OCI-M2 (cell line): ENCODE measurements at regions not wholly inside any gene's neighbourhood (a gene's known extent, or its start where the extent isn't known, plus 50 kb on each side); places are given as distances from the start of the nearest gene placed in this dataset.
"Not testable (repeated sequence)": the region's sequence is repeated elsewhere in the genome, so short reads cannot be mapped to it uniquely, and the experiment has no call there.

Experiments
- DNase-seq: peaks from one replicate; lab custom pipeline; 2025; ENCODE audit not compliant: unreplicated experiment; lab: John Stamatoyannopoulos, UW

DNA sequence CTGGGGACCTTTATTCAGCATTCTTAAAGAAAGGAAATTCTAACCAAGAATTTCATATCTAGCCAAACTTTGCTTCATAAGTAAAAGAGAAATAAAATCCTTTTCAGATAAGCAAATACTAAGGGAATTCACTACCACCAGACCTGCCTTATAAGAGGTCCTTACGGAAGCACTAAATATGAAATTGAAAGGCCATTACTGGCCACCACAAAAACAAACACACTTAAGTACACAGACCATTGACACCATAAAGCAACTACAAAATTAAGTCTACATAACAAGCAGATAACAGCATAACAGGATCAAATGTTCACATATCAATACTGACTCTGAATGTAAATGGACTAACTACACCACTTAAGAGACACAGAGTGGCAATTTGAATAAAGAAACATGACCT is 361.4 kb upstream of the POU5F2 start:
- no peak for DNase-seq

GRCh38 chr5:94097384-94097783 is 356.0 kb upstream of the POU5F2 start:
- not testable (repeated sequence) for DNase-seq

GRCh38 chr5:94094793-94095441 is 353.5 kb upstream of the POU5F2 start:
- DNase-seq, result peak; percentile 49

- DNase-seq, result no peak
Measured at GRCh38 chr5:94093300-94093699, 351.9 kb upstream of the POU5F2 start.

- not testable (repeated sequence) for DNase-seq
Measured at GRCh38 chr5:94086635-94087034, 345.2 kb upstream of the POU5F2 start.

- DNase-seq, result no peak
Measured at GRCh38 chr5:94086194-94086593, 344.8 kb upstream of the POU5F2 start.

GRCh38 chr5:94082405-94082804 is 341.0 kb upstream of the POU5F2 start:
- no peak for DNase-seq

- no peak for DNase-seq
Measured at GRCh38 chr5:94081088-94081487, 339.7 kb upstream of the POU5F2 start.

DNA sequence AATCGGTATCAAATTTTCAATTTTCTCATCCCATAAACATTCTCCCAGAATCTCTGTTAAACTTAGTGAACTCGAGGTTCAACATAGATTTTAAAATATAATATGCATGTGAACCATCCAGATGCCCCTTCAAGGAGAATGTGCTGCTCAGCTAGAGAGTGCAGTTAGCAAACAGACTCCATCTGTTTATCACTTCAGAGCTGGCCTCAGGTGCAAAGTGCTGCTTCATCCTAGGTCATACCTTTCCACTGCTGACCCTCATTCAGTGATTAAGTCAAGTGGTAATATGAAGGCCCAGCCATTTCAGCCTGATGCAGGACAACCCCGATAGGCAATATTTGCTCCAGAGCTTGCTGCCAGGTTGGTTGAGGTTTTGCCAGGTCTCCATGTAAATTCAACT is 339.0 kb upstream of the POU5F2 start:
- DNase-seq, result no peak

DNA sequence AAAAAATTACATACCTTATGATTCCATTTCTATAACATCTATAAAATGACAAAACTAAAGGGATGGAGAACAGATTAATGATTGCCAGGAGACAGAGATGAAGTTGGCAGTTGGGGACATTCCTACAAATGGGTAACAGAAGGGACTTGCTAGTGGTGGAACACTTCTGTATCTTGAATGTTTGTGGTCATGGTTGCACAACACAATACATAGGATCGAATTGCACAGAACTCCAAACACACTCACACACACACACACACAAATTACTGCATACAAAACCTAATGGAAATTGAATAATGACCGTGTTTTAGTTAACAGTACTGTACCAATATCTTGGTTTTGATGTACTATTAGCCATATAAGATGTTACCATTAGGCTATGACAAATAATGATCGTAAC is 330.7 kb upstream of the POU5F2 start:
- DNase-seq, result no peak

DNA sequence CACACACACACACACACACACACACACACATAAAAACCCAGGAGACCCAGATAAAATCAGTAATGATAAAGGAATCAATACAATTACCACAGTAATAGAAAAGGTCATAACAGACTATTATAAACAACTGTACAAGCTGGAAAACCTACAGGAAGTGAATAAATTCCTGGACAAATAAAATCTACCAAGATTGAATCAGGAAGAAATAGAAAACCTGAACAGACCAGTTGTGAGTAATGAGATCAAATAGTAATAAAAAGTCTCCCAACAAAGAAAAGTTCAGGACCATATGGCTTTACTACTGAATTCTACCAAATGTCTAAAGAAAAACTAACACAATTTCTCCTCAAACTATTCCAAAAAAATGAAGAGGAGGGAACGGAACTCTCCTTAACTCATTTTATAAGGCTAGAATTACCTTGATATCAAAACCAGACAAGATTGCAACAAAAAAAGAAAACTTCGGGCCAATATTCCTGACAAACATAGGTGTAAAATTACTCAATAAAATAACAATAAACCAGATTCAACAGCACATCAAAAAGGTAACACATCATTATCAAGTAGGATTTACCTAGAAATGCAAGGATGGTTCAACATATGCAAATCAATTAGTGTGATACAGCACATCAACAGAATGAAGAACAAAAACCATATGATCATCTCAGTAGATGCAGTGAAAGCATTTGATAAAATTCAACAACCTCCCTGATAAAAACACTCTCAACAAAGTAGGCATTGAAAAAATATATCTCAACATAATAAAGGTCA is 325.2 kb upstream of the POU5F2 start:
- no peak for DNase-seq

GRCh38 chr5:94064025-94064424 is 322.6 kb upstream of the POU5F2 start:
- DNase-seq, result no peak

DNA sequence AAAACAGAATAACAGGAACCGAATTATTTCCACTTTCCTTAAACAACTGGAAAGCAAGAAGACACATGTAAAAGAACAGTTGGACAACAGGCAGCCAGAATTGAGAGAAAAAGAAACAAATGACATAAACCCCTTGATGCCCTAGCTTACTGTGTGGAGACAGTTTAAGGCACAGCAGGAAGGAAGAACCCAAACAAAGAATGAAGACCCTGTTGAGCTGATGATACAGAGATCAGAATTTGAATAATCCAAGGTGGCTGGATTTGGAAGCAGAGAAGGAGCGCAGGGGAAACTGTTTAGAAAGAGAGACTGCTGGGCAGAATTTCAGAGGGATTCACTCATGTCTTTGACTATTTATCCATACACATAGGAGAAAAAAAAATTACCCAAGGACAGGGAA is 316.3 kb upstream of the POU5F2 start:
- DNase-seq, result no peak

DNA sequence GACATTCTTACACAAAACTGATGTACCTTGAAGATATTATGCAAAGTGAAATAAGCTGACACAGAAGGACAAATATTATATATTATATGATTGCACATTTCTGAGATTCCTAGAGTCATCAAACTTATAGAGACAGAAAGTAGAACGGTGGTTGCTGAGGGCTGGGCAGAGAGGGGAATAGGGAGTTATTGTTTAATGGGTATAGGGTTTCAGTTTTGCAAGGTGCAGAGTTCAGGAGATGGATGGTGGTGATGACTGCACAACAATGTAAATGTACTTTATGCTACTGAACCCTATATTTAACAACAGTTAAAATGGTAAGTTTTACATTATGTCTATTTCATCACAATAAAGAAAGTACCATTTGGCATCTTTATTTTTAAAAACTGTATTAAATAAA is 315.8 kb upstream of the POU5F2 start:
- no peak for DNase-seq

- not testable (repeated sequence) for DNase-seq
Measured at GRCh38 chr5:94049307-94049922, 308.0 kb upstream of the POU5F2 start.

DNA sequence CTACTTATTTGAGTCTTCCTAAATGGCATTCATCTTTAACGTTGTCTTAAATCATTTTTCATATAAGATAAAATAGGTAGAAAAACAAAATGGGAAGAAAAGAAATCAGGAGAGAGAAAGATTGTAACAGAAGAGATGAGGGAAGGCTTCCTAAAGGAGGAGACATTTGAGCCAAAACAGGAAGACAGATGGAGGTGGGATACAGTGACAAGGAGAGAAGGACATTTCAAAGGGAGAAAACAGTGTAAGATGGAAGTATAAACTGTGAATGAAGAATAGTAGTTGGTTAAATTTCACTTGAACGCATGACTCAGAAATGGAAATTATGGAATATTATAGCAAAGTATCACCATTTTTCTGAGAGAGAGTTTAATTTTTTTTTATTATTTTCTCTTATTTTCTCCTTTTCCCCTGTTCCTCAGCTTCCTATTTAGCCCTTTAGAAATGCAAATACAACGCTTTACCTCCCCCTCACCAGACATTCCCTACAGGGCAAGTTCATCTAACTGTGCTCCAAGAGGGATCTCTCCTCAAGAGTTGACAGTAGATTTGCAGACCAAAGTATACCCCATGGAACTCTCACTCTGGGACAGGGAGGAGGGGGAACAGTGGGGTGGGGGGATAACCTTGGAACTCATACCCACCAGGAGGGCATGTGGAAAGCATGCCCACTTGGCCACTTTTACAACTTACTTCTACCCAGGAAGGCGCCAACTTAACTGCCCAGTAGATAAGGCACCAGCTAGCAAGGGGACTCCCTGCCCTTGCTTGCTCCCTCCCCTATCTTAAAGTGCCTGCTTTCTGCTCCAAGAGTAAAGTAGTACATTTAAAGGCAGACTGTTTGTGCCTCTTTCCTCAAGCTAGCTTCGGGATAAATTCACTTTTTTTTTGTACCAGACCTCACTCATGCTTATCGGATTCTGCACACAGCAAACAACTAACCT is 304.7 kb upstream of the POU5F2 start:
- DNase-seq, result no peak

DNA sequence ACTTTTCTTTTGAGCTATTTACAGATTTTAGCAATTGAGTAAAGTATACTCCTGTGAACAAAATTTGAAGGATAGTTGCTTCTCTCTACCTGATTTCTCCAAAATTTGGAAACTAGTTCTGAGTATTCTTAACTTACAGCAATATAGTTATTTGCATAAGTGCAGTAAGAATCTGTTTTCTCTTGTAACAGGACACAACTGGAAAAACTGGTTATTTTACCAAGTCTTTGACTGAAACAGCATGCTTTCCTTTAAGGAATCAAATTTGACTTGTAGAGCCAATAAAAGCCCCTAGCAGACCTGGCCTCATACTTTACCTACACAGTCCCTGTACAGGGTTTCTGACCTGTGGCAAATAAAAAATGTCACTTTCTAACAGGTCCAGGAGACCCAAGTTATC is 301.9 kb upstream of the POU5F2 start:
- no peak for DNase-seq

DNA sequence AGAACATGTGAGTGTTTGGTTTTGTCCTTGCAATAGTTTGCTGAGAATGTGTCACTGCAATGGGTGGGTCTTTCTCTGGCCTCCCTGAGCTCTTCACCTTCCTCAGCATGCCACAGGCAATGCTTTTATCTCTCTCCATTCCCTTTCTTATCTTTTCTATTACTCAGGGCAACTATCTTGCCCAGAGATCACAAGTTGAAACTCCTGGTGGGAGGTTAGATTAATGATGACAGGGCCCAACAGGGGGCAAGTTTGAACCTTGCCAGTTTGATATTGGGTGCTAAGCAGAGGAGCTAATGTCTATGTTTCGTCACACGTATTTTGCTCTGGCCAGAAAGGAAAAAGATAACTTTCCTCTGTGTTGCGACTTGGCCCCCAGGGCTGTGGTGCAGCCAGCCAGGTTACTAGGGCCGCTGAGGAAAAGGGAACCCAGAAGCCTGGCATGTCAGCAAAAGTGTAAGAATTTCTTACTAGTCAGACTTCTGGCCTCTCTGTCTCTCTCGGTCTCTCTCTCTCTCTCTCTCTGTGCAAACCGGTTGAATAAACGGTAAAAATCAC is 299.3 kb upstream of the POU5F2 start:
- DNase-seq, result no peak

- DNase-seq, result no peak
Measured at GRCh38 chr5:94039101-94039500, 297.7 kb upstream of the POU5F2 start.

DNA sequence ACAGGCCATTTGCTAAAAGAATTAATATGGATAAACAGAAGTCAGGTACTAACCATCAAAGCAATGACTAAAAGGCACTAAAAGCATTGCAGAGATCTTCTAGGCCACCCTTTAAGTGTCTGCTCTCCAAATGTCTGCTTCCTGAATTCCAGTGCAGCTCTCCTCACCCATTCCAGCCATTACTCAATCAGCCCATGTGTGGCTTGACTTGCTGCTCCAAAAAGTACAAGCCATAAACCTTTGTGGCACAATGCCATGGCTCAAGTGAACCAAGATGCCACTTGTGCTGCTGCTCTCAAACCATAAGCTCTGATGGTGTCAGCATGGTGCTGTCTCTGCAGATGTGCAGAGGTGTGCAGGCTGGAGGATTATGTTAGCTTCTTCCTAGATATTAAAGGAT is 290.2 kb upstream of the POU5F2 start:
- no peak for DNase-seq

GRCh38 chr5:94028001-94028400 is 286.6 kb upstream of the POU5F2 start:
- no peak for DNase-seq
